Activated T-cell treated with anti-CD3 and anti-CD28 coated beads, Interleukin-2, amount 50 U/mL, for 4 hours (primary cell): ENCODE measurements at regions not wholly inside any gene's neighbourhood (a gene's known extent, or its start where the extent isn't known, plus 50 kb on each side); places are given as distances from the start of the nearest gene placed in this dataset.

ENCODE experiments used
- ATAC-seq, 2 donors: fragments of 200-7000 bp; cut with Tn5 transposase; one replicate each; pipeline ENCODE4 v1.10.0; 2021
- DNase-seq: peaks from one replicate; pipeline ENCODE4 v3.0.0-alpha.2; 2020
- H3K27me3 Mint-ChIP-seq: one replicate; pipeline ENCODE4 v1.8.0; 2021; ENCODE audit warnings: low read depth, mixed read lengths
- H3K36me3 Mint-ChIP-seq: one replicate; pipeline ENCODE4 v1.8.0; 2022; ENCODE audit warnings: mixed read lengths; ENCODE audit not compliant: insufficient read depth
- H3K4me1 Mint-ChIP-seq: one replicate; pipeline ENCODE4 v1.8.0; 2021; ENCODE audit warnings: low read depth, mixed read lengths
- H3K4me3 Mint-ChIP-seq: one replicate; pipeline ENCODE4 v1.8.0; 2021; ENCODE audit warnings: mild to moderate bottlenecking, moderate library complexity, mixed read lengths
- H3K9me3 Mint-ChIP-seq: one replicate; pipeline ENCODE4 v1.8.0; 2021; ENCODE audit warnings: mixed read lengths

DNA sequence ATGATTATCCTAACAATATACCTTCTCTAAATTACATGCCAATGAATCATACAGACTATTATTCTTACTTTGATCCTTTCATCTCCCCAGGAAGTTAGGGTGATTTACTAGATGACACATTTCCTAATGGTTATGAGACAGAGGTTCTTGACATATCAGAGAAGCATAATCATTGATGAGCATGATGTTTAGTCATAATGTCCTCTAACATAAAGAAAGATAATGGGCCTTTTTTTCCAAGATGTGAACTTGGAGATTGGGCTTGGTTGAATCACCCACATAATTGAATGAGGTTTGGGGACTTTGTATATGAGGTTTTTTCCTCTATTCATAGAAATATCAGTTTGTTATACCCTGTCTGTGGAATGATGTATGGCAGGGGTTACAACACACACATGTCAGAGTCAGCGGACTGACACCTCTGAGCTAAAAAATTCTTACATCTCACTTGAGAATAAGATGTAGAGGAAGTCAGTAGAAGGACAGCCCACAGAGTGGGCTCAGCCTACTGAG lies 69.7 kb upstream of the DCBLD2 start:
- H3K9me3 Mint-ChIP-seq, result no peaks in the 10 kb centered on the region
- ATAC-seq (peak; percentile 72 to 80), DNase-seq (no peak)
- no peaks in the 10 kb centered on the region for H3K27me3 Mint-ChIP-seq
- H3K4me3 Mint-ChIP-seq, result no peak overlapping the region
- H3K36me3 Mint-ChIP-seq, result no peaks in the 10 kb centered on the region
- peaks cover 3% of the 10 kb centered on the region for H3K4me1 Mint-ChIP-seq

DNA sequence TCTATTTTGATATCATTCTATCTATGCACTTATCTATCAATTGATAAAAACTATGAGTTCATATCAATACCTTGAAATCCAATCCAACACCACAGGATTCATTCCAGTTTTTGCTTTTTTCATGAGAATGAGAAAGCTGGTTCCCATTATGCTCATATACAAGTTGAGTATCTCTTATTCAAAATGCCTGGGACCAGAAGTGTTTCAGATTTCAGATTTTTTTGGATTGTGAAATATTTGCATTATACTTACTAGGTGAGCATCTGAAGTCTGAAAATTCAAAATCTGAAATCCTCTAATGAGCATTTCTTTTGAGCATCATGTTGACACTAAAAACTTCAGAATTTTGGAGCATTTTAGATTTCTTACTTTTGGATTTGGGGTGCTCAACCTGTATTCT lies 67.8 kb upstream of the DCBLD2 start:
- Mint-ChIP-seq H3K4me1 (peaks cover 3% of the 10 kb centered on the region), H3K36me3 (no peaks in the 10 kb centered on the region), H3K4me3 (no peak overlapping the region), H3K27me3 (no peaks in the 10 kb centered on the region), H3K9me3 (no peaks in the 10 kb centered on the region)
- no peak for DNase-seq
- ATAC-seq, result no peak

DNA sequence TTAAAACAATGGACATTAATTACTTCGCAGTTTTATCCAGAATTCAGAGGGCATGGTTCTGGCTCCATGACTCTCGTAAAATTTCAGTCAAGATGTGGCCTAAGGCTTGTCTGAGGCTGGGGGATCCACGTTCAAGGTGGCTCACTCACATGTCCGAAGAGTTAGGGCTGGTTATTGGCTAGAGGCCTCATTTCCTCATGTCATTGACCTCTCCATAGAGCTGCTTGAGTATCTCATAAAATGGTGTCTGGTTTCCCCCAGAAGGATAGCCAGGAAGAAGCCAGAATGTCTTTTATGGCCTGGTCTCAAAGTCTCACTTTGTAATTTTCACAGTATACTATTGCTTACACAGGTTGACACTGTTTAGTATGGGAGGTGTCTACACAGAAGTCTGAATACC lies 67.3 kb upstream of the DCBLD2 start:
- Mint-ChIP-seq H3K36me3 (no peaks in the 10 kb centered on the region), H3K4me1 (peaks cover 3% of the 10 kb centered on the region), H3K9me3 (no peaks in the 10 kb centered on the region), H3K27me3 (no peaks in the 10 kb centered on the region), H3K4me3 (no peak overlapping the region)
- DNase-seq (no peak), ATAC-seq (no peak)

DNA sequence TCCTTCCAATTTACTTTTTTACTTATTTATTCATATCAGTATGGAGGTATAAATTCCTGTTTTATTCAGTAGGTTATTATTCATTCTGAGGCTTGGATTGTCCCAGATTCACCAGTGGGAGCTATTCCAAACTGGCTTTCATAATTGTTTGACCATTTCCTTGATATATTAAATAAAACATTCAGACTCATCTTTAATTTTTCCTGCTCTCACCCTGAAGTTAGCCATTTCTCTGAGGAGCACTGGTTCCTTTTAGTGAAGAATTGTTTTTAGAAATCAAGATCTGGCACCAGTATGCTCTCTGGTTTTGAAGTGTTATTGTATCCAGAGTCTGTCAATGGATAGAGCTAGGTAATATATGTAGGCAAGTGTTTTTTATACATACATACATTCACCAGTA lies 66.9 kb upstream of the DCBLD2 start:
- ATAC-seq, result no peak
- Mint-ChIP-seq H3K4me3 (no peak overlapping the region), H3K27me3 (no peaks in the 10 kb centered on the region), H3K36me3 (no peaks in the 10 kb centered on the region), H3K4me1 (peaks cover 3% of the 10 kb centered on the region), H3K9me3 (no peaks in the 10 kb centered on the region)
- DNase-seq, result no peak

DNA sequence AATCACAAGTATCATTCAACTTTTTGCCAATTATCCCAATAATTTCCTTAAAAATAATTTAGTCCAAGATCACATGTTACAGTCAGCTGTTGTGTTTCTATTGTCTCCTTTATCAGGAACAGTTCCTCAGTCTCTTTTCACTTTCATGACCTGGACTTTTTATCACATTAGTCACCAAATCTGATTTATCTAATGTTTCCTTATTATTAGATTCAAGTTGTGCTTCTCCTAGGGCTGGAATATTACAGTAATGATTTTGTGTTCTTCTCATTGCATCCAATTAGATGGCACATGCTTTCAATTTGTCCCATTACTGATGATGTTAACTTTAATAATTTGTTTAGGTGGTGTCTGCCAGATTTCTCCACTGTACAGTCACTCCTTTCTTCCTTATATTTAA lies 66.3 kb upstream of the DCBLD2 start:
- no peaks in the 10 kb centered on the region for H3K9me3 Mint-ChIP-seq
- H3K4me1 Mint-ChIP-seq, result peaks cover 3% of the 10 kb centered on the region
- no peaks in the 10 kb centered on the region for H3K36me3 Mint-ChIP-seq
- DNase-seq, result no peak
- no peaks in the 10 kb centered on the region for H3K27me3 Mint-ChIP-seq
- H3K4me3 Mint-ChIP-seq, result no peak overlapping the region
- no peak for ATAC-seq

DNA sequence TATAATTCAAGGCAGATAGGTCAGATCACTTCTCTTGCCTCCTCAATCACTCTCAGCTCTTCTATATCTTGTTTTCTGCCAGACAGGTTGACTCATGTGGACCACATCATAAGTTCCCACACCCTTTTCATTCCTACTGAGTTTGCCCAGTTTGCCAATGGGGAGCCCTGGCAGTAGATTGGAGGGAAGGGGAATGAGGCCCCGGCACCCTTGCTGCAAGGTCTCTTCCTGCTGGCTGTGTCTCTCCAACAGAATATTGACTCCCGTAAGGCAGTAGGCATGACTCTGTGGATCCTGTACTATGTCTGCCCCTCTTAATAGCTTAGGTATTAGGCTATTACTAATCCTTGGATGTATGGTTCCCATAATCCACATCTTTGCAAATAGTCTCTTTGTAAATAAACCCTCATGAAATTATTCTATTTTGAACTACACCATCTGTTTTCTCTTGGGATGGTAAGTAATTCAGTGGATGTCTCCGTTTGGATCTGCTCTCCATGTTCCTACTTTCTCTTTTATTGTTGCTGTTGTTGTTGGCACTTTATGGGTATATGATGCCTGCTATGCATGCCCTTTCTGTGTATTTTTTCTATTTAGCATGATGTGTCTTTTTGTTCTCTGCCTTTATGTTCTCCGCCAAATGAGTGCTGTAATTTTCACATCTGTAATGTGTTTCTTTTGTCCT lies 65.5 kb upstream of the DCBLD2 start:
- H3K4me1 Mint-ChIP-seq, result peaks cover 3% of the 10 kb centered on the region
- ATAC-seq, result no peak
- no peaks in the 10 kb centered on the region for H3K9me3 Mint-ChIP-seq
- no peaks in the 10 kb centered on the region for H3K36me3 Mint-ChIP-seq
- H3K4me3 Mint-ChIP-seq, result no peak overlapping the region
- no peak for DNase-seq
- H3K27me3 Mint-ChIP-seq, result no peaks in the 10 kb centered on the region

DNA sequence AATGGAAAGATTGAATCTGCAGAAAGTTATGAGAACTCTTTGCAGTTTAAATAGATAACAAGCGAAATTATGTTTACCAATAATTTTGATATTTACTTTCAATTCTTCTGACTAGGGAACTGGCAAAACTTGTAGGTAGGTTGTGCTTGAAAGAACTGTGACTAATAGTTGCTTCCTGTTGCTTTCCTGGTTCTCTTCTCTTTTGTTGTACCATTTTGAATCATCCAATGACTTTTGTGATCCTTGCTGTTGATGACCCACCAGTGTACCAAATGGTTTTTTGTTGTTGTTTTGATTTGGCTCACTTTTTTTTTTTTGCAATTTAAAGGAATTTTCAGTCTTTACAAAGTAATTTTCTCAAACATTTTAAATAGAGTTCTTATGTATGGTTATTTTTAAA lies 64.9 kb upstream of the DCBLD2 start:
- Mint-ChIP-seq H3K36me3 (no peaks in the 10 kb centered on the region), H3K4me1 (peaks cover 2% of the 10 kb centered on the region), H3K4me3 (no peak overlapping the region), H3K27me3 (no peaks in the 10 kb centered on the region), H3K9me3 (no peaks in the 10 kb centered on the region)
- no peak for DNase-seq
- ATAC-seq, result no peak

DNA sequence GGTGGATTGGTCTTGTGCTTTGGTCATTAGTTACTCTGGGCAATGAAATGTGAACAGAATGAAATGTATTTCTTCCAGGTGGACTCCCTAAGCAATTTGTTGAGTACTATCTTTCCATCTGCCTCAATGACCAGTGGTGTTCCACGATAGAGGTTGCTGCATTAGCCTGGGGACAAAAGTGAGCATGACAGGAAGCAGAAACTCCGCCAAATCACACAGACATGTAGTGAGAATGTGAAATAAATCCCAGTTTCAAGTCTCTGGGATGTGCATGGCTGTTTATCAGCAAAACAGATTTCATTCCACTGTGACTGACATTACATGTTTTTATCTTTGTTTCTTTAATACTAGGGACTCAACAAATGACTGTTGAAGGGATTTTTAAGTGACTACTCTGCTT lies 63.3 kb upstream of the DCBLD2 start:
- H3K27me3 Mint-ChIP-seq, result no peaks in the 10 kb centered on the region
- H3K4me3 Mint-ChIP-seq, result no peak overlapping the region
- no peaks in the 10 kb centered on the region for H3K9me3 Mint-ChIP-seq
- H3K36me3 Mint-ChIP-seq, result no peaks in the 10 kb centered on the region
- ATAC-seq (no peak), DNase-seq (no peak)
- no peaks in the 10 kb centered on the region for H3K4me1 Mint-ChIP-seq

DNA sequence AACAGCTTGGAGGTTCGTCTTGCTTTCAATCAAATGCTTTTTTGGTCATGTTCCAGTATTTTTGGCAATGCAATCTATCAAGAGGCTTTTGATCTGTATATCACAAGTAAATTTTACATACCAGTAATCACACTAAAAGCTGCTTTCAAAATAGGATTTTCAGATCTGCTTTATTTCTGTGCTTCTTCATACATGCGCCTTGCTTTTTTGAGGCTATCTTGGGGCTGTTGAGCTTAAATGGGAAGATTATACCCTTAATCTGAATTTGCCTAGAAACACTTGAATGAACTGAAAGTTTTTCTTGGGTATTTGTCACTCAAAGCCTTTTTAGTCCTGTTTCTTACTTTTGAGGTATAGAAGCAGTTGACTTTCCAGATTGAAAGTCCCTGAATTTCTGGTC lies 62.1 kb upstream of the DCBLD2 start:
- ATAC-seq (no peak), DNase-seq (no peak)
- no peaks in the 10 kb centered on the region for H3K4me1 Mint-ChIP-seq
- no peaks in the 10 kb centered on the region for H3K27me3 Mint-ChIP-seq
- H3K36me3 Mint-ChIP-seq, result no peaks in the 10 kb centered on the region
- H3K9me3 Mint-ChIP-seq, result no peaks in the 10 kb centered on the region
- no peak overlapping the region for H3K4me3 Mint-ChIP-seq

DNA sequence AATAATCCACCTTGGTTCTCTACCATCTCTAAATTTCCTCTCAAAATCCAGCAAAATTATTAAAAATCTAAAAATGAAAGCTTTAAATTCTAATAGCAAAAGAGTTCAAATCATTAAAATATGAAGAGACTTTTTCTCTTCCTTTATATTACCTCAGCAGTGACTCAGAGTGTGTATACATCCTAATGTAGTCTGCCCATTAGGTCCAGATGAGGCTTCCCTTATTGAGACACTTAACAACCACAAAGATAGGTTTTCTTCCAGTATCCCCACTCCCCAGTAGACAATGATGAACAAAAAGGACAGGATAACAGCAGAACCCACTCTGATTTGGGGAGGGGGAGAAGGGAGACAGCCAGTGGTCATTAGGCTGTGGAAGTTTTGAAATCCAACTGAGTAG lies 61.5 kb upstream of the DCBLD2 start:
- H3K4me3 Mint-ChIP-seq, result no peak overlapping the region
- H3K4me1 Mint-ChIP-seq, result no peaks in the 10 kb centered on the region
- H3K9me3 Mint-ChIP-seq, result no peaks in the 10 kb centered on the region
- no peaks in the 10 kb centered on the region for H3K36me3 Mint-ChIP-seq
- DNase-seq (no peak), ATAC-seq (no peak)
- H3K27me3 Mint-ChIP-seq, result no peaks in the 10 kb centered on the region

DNA sequence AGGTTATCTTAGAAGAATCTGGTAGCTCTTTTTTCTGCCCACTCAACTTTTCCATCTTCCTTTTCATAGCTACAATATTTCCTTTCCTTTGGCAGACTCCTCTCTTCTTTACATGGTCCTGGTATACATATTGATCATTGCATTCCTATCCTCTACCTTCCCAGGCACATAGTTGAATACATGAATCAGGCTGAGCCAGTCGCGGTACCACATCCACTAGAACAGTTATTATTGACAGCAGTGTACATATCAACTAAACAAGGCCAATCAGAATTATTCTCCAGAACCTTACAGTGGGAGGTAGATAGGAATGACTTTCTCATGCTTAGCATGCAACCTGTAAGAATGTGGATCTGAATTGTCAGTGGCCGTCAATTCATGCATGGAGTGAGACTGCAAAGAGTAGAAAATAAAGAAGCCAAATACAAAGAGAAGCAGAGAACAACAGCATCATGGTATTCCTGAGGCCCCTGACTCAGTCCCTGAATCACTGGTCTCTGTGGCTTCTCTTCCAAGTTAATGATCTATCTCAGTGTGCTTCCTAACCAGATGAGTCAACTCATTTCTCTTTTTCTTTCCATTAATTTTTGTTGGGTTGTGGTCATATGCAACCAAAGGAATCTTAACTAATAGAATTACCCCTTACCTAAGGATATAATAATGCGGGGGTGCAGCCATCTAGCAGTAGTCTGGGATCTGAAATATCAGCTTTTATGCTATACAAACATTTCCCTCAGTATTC lies 60.9 kb upstream of the DCBLD2 start:
- ATAC-seq (no peak), DNase-seq (no peak)
- H3K27me3 Mint-ChIP-seq, result no peaks in the 10 kb centered on the region
- H3K36me3 Mint-ChIP-seq, result no peaks in the 10 kb centered on the region
- H3K4me1 Mint-ChIP-seq, result no peaks in the 10 kb centered on the region
- no peaks in the 10 kb centered on the region for H3K9me3 Mint-ChIP-seq
- no peak overlapping the region for H3K4me3 Mint-ChIP-seq

DNA sequence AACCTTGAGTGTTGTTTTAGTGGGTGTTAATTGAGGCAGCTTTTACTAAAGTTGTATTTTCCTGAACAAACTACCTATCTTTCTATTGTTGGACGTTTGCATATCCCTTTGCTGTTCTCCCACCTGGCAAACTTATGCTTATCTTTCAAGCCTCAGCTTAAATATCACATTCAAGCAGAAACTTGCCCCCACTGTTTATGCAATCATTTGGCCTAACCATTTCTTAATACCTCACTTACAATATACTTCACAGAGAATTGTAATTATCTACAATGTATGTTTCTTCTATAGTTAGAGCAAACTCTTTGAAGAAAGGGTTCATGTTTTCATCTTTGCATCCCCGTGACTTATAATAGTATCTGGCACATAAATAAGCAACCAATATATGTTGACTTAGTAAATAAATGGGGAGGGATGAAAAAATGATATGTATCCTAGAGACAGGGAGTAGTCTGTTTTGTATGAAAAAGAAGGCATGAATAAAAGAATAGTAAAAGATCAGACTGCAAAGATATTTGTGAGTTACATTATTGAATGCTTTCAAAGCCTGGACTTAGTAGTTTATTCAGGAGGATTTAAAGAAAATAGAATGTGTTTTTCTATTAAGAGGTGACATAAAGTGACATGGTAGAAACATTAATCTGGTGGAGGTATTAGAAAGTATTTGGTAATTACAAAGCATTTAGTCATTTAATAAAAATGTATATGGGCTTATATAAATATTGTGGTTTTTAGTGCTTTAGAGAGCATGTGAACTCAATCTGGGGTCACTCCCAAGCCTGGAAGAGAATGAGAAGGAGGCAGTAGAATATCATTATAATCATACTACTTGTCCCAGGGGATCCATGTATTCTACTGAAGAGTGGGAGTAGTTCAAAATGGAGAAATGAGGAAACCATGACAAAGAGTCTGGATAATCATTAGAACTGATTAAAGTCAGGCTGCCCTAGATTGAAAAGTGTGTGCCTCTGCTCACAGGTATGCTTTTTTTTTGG lies 60.0 kb upstream of the DCBLD2 start:
- Mint-ChIP-seq H3K4me1 (no peaks in the 10 kb centered on the region), H3K27me3 (peaks cover 1% of the 10 kb centered on the region), H3K4me3 (no peak overlapping the region), H3K9me3 (no peaks in the 10 kb centered on the region), H3K36me3 (no peaks in the 10 kb centered on the region)
- ATAC-seq (no peak), DNase-seq (no peak)

DNA sequence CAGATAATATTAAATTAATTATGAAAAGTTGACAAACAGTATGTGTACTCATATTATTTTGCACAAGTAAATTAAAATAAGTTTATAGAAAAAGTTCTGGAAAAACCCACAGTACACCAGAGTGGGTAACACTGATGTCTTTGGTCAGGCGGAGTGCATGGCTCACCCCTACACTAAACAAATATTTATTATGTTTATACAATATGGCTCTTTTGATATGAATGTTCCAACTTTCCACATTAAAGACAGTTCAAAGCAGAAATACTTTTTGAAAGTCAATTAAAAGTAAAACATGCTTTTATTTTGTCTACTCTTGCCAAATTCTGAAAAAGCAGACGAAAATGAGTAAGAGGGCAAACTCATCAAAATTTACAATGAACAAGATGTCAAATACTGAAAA lies 56.2 kb upstream of the DCBLD2 start:
- H3K4me3 Mint-ChIP-seq, result no peak overlapping the region
- no peak for DNase-seq
- ATAC-seq, result no peak

DNA sequence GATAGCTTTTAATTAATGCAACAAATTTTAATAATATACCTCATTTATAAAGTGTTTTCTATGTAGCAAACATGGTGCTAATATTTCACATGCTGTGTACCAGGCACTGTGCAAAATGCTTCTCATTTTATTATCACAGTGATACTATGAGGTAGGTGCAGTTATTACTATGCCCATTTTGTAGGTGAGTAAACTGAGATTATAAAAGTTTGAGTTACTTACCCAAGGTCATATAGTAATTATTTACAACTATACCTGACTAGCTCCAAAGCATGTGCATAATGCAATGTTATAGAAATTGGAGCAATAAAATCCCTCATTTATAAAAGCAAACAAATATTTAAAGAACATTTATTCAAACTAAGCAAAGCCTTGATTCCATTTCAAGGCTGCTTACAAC lies 54.5 kb upstream of the DCBLD2 start:
- H3K36me3 Mint-ChIP-seq, result no peaks in the 10 kb centered on the region
- H3K9me3 Mint-ChIP-seq, result no peaks in the 10 kb centered on the region
- no peak overlapping the region for H3K4me3 Mint-ChIP-seq
- ATAC-seq (no peak), DNase-seq (no peak)
- peaks cover 8% of the 10 kb centered on the region for H3K27me3 Mint-ChIP-seq
- no peaks in the 10 kb centered on the region for H3K4me1 Mint-ChIP-seq

More for the DNA sequence above, 56.2 kb upstream of the DCBLD2 start:
- H3K9me3 Mint-ChIP-seq, result no peaks in the 10 kb centered on the region
- H3K36me3 Mint-ChIP-seq, result no peaks in the 10 kb centered on the region
- no peaks in the 10 kb centered on the region for H3K4me1 Mint-ChIP-seq
- H3K27me3 Mint-ChIP-seq, result peaks cover 6% of the 10 kb centered on the region
